Right lobe of liver (tissue), 6 donors: ENCODE measurements at regions not wholly inside any gene's neighbourhood (a gene's known extent, or its start where the extent isn't known, plus 50 kb on each side); places are given as distances from the start of the nearest gene placed in this dataset.
"Not testable (repeated sequence)": the region's sequence is repeated elsewhere in the genome, so short reads cannot be mapped to it uniquely, and the experiment has no call there.

ENCODE experiments used
- ATAC-seq, 4 donors: fragments of 200-7000 bp; cut with Tn5 transposase; one replicate each; pipeline ENCODE4 v1.9.1; 2020; ENCODE audit warnings: mild to moderate bottlenecking in 4 of 4, moderate library complexity in 4 of 4
- DNase-seq, 3 donors: peaks; one replicate each; pipeline ENCODE4 v3.0.0-alpha.2; 2020
- H3K27ac ChIP-seq, 3 donors: fragments of 200-600 bp; one replicate each; pipeline ENCODE4 v1.8.0; 2022
- H3K27me3 ChIP-seq, 2 donors: fragments of 200-600 bp; one replicate each; pipeline ENCODE4 v1.8.0; 2022
- H3K36me3 ChIP-seq, 4 donors: fragments of 200-600 bp; sonication (generic) in 1 of 4; one replicate each; pipeline versions ENCODE4 v1.5.1 to v1.8.0; 2017 to 2022; ENCODE audit warnings: control low read depth in 1 of 4
- H3K4me1 ChIP-seq, 4 donors: fragments of 200-600 bp; sonication (generic) in 1 of 4; one replicate each; pipeline versions ENCODE4 v1.5.1 to v1.8.0; 2017 to 2022; ENCODE audit warnings: control low read depth in 1 of 4
- H3K4me3 ChIP-seq, 3 donors: fragments of 200-600 bp; one replicate each; pipeline ENCODE4 v1.8.0; 2022
- H3K9me3 ChIP-seq, 4 donors: fragments of 200-600 bp; sonication (generic) in 1 of 4; one replicate each; pipeline versions ENCODE4 v1.5.1 to v1.8.0; 2017 to 2022; ENCODE audit warnings: control low read depth in 1 of 4
- POLR2A ChIP-seq: fragments of 450-650 bp; IDR thresholded peaks from one replicate; pipeline ENCODE4 v1.6.1; 2017; ENCODE audit warnings: antibody characterized with exemption, mild to moderate bottlenecking
- WGBS: methylation state at CpG from one replicate; pipeline ENCODE4 v1.1.6; 2018; ENCODE audit warnings: low coverage, low lambda C conversion rate; ENCODE audit not compliant: insufficient coverage; ENCODE audit errors: missing lambda C conversion rate; 5-methylcytosine and 5-hydroxymethylcytosine counted together
- intact Hi-C, 2 donors: fragments of 100-400 bp; cut with DNase I; formaldehyde crosslinking; loops; one replicate each; pipeline versions ENCODE4 v1.11.2 to v1.14.1; 2022
- TF ChIP-seq, protein P1 (sequence below), 4 donors: fragments of 200-600 bp in 3 of 4; fragments of 450-650 bp in 1 of 4; IDR thresholded peaks; one replicate each; pipeline versions ENCODE4 v1.5.1 to v1.8.0; 2016 to 2022; ENCODE audit warnings: antibody characterized with exemption in 4 of 4, mild to moderate bottlenecking in 2 of 4
- donor health status: DM: no; HTN: yes; CAD: no.
- donor health status: DM: no; HTN: no; CAD: no.
- donor health status: DM: no; HTN: no; CAD: no.
- donor health status: DM: no; HTN: yes; CAD: no.
- donor health status: DM: no; HTN: yes; CAD: no.

GRCh38 chr4:72770708-72771107 is 201.7 kb upstream of the ADAMTS3 start:
- Histone ChIP-seq H3K9me3 (no peaks in the 10 kb centered on the region), H3K27me3 (no peaks in the 10 kb centered on the region), H3K4me3 (no peak overlapping the region), H3K36me3 (no peaks in the 10 kb centered on the region), H3K27ac (no peak overlapping the region), H3K4me1 (no peaks in the 10 kb centered on the region)
- no peak for TF ChIP-seq POLR2A
- TF ChIP-seq, protein P1, sequence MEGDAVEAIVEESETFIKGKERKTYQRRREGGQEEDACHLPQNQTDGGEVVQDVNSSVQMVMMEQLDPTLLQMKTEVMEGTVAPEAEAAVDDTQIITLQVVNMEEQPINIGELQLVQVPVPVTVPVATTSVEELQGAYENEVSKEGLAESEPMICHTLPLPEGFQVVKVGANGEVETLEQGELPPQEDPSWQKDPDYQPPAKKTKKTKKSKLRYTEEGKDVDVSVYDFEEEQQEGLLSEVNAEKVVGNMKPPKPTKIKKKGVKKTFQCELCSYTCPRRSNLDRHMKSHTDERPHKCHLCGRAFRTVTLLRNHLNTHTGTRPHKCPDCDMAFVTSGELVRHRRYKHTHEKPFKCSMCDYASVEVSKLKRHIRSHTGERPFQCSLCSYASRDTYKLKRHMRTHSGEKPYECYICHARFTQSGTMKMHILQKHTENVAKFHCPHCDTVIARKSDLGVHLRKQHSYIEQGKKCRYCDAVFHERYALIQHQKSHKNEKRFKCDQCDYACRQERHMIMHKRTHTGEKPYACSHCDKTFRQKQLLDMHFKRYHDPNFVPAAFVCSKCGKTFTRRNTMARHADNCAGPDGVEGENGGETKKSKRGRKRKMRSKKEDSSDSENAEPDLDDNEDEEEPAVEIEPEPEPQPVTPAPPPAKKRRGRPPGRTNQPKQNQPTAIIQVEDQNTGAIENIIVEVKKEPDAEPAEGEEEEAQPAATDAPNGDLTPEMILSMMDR (IDR thresholded peaks at IDR 0.05): no peak
- no peak for DNase-seq
- ATAC-seq: no peak
- intact Hi-C loops: no loop called here

DNA sequence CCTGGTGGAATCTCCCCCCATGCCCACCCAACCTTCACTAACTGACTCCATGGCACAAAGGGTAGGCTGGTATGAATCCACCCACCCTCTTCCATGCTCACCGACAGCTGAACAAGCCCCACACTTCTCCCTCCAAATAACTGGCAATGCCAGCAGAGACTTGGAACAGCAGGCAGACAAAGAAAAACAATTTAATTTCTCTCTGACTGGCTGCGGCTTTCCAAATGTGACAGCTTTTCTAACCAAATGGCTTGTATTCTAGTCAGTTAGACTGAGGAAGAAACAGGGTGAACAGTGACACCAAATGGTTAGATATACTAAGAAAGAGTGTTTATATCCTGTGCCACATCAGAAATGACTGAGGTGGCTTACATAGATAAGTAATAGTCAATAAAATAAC is 199.3 kb upstream of the ADAMTS3 start:
- ATAC-seq (no peak), DNase-seq (no peak)
- H3K4me3 ChIP-seq: no peak overlapping the region
- H3K27ac ChIP-seq: no peak overlapping the region
- TF ChIP-seq, protein P1 (IDR thresholded peaks at IDR 0.05): no peak
- TF ChIP-seq POLR2A: no peak
- H3K9me3 ChIP-seq: no peaks in the 10 kb centered on the region
- no peaks in the 10 kb centered on the region for H3K4me1 ChIP-seq
- H3K27me3 ChIP-seq: no peaks in the 10 kb centered on the region
- H3K36me3 ChIP-seq: no peaks in the 10 kb centered on the region
- intact Hi-C loops: no loop called here
- 80% methylated on average over 2 of the region's 2 CpGs for WGBS

DNA sequence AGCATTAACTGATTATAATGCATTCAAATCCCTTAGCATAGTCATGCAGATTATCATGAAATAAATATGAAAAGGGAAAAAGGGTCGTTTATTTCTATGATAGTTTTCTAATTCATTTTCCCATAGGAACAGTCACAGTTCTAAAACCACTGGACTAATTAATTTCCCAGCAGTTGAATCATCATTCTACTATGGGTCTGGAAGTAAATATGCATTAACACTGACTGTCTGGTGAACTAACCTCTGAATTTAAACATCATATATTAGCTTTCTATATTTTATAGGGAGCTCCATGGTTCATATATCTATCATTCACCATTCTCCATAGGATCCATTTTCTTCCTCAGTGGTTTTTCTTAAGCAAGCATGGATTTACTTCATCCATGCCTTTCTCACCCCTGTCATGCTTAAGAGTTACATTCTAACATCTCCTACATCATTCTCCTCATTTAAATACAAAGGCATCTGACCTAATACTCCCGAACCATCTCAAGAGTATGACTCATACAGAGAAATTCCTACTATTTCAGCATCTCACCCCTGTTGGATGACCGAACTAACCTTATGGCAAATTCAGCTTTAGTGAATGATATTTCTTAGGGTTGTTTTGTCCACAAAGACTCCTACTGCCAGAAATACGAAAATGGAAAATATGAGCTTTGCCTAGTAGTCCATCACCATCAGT is 198.7 kb upstream of the ADAMTS3 start:
- Histone ChIP-seq H3K36me3 (no peaks in the 10 kb centered on the region), H3K27me3 (no peaks in the 10 kb centered on the region), H3K27ac (no peak overlapping the region), H3K4me3 (no peak overlapping the region), H3K4me1 (no peaks in the 10 kb centered on the region), H3K9me3 (no peaks in the 10 kb centered on the region)
- intact Hi-C loops: no loop called here
- TF ChIP-seq POLR2A: no peak
- TF ChIP-seq, protein P1 (IDR thresholded peaks at IDR 0.05): no peak
- ATAC-seq (no peak), DNase-seq (no peak)
- WGBS: 47% methylated on average over 4 of the region's 4 CpGs

GRCh38 chr4:72765788-72766187 is 196.8 kb upstream of the ADAMTS3 start:
- WGBS: 40% methylated on average over 1 of the region's 19 CpGs
- H3K27me3 ChIP-seq, ATAC-seq, H3K4me3 ChIP-seq, DNase-seq, intact Hi-C loops, H3K36me3 ChIP-seq, H3K27ac ChIP-seq, H3K9me3 ChIP-seq, H3K4me1 ChIP-seq: not testable (repeated sequence)

GRCh38 chr4:72761368-72762038 is 192.5 kb upstream of the ADAMTS3 start:
- TF ChIP-seq, protein P1 (IDR thresholded peaks at IDR 0.05): no peak
- TF ChIP-seq POLR2A: no peak
- ATAC-seq: no peak
- no peaks in the 10 kb centered on the region for H3K4me1 ChIP-seq
- no peaks in the 10 kb centered on the region for H3K27me3 ChIP-seq
- no peak for DNase-seq
- WGBS: 62% methylated on average over 5 of the region's 5 CpGs
- H3K9me3 ChIP-seq: no peaks in the 10 kb centered on the region
- no peaks in the 10 kb centered on the region for H3K36me3 ChIP-seq
- no peak overlapping the region for H3K4me3 ChIP-seq
- H3K27ac ChIP-seq: no peak overlapping the region
- intact Hi-C loops: no loop called here

- ATAC-seq, H3K27ac ChIP-seq, DNase-seq, H3K9me3 ChIP-seq, H3K27me3 ChIP-seq, intact Hi-C loops, H3K4me1 ChIP-seq, H3K36me3 ChIP-seq, H3K4me3 ChIP-seq: not testable (repeated sequence)
Measured at GRCh38 chr4:72753414-72753813, 184.4 kb upstream of the ADAMTS3 start.
